H1 (cell line): ENCODE measurements at regions not wholly inside any gene's neighbourhood (a gene's known extent, or its start where the extent isn't known, plus 50 kb on each side); places are given as distances from the start of the nearest gene placed in this dataset.

Experiments used
- CTCF ChIA-PET: fragments of 300-600 bp; sonication (Branson Sonifier 250); formaldehyde crosslinking; loops from one replicate; lab custom pipeline; 2021; ENCODE audit not compliant: partially characterized antibody; lab: Charles Lee
- POLR2A ChIA-PET: fragments of 300-600 bp; sonication (Branson Sonifier 250); formaldehyde crosslinking; loops from one replicate; lab custom pipeline; 2021; ENCODE audit warnings: inconsistent platforms; ENCODE audit not compliant: partially characterized antibody; lab: Charles Lee
- DNase-seq, 2 experiments: peaks; one replicate each; pipeline versions ENCODE4 v3.0.0 to v3.0.0-alpha.2; 2010 to 2022; ENCODE audit warnings: low spot score in 2 of 2, low read depth in 1 of 2, mixed read lengths in 1 of 2
- FAIRE-seq: peaks from 2 replicates; lab custom pipeline; 2011; peaks lifted over from hg19 to GRCh38; lab: Jason Lieb, UNC
- H2AFZ ChIP-seq: 2 replicates; pipeline ENCODE4 v1.8.1; 2012; ENCODE audit warnings: low read length, inconsistent platforms
- H2AK5ac ChIP-seq: 2 replicates; pipeline ENCODE4 v1.6.1; 2013; ENCODE audit warnings: low read depth, low read length
- H2BK120ac ChIP-seq: replicated peaks from 2 replicates; pipeline ENCODE3; 2013; ENCODE audit warnings: low read depth, low read length, inconsistent platforms
- H2BK12ac ChIP-seq: 2 replicates; pipeline ENCODE4 v1.6.1; 2013; ENCODE audit warnings: low read depth, low read length
- H2BK15ac ChIP-seq: 2 replicates; pipeline ENCODE4 v1.6.1; 2013; ENCODE audit warnings: low read length
- H2BK20ac ChIP-seq: 2 replicates; pipeline ENCODE4 v1.6.1; 2013; ENCODE audit warnings: low read length
- H2BK5ac ChIP-seq: 2 replicates; pipeline ENCODE4 v1.6.1; 2013; ENCODE audit warnings: low read depth, low read length
- H3K14ac ChIP-seq: 2 replicates; pipeline ENCODE4 v1.6.1; 2013; ENCODE audit warnings: inconsistent platforms; ENCODE audit not compliant: insufficient read length
- H3K18ac ChIP-seq: 2 replicates; pipeline ENCODE4 v1.6.1; 2013; ENCODE audit warnings: low read length; ENCODE audit errors: extremely low read depth
- H3K23ac ChIP-seq: 2 replicates; pipeline ENCODE4 v1.6.1; 2013; ENCODE audit warnings: inconsistent platforms; ENCODE audit not compliant: insufficient read length
- H3K23me2 ChIP-seq: 2 replicates; pipeline ENCODE4 v1.6.1; 2013; ENCODE audit warnings: low read depth, low read length
- H3K27ac ChIP-seq: 2 replicates; pipeline ENCODE4 v1.6.1; 2011; ENCODE audit warnings: low read depth, low read length, inconsistent platforms
- H3K27me3 ChIP-seq, 4 experiments: replicated peaks in 1 of 4; 1 replicate in 1 of 4; 2 replicates in 3 of 4; pipeline versions ENCODE4 v1.6.1 to v1.8.1; 2011 to 2013; ENCODE audit warnings: low read length in 3 of 4, mild to moderate bottlenecking in 3 of 4, inconsistent platforms in 2 of 4, mixed read lengths in 2 of 4, moderate library complexity in 1 of 4; ENCODE audit not compliant: control insufficient read depth in 3 of 4, insufficient read depth in 3 of 4; ENCODE audit errors: extremely low read depth in 1 of 4
- H3K36me3 ChIP-seq, 4 experiments: 2 replicates each; pipeline versions ENCODE4 v1.6.1 to v1.8.1; 2011 to 2013; ENCODE audit warnings: mild to moderate bottlenecking in 4 of 4, low read length in 3 of 4, moderate library complexity in 2 of 4, control low read depth in 1 of 4, inconsistent platforms in 1 of 4; ENCODE audit not compliant: insufficient read depth in 4 of 4, control insufficient read depth in 2 of 4
- H3K4ac ChIP-seq: replicated peaks from 2 replicates; pipeline ENCODE3; 2013; ENCODE audit warnings: low read length, low read depth, mixed read lengths, inconsistent platforms; ENCODE audit not compliant: insufficient read length
- H3K4me1 ChIP-seq, 4 experiments: replicated peaks in 1 of 4; 1 replicate in 1 of 4; 2 replicates in 3 of 4; pipeline versions ENCODE4 v1.6.1 to v1.8.1; 2011 to 2013; ENCODE audit warnings: low read length in 3 of 4, inconsistent platforms in 2 of 4, mixed read lengths in 1 of 4; ENCODE audit not compliant: insufficient read depth in 4 of 4, control insufficient read depth in 3 of 4
- H3K4me2 ChIP-seq, 2 experiments: 2 replicates each; pipeline versions ENCODE4 v1.6.1 to v1.8.1; 2011 to 2013; ENCODE audit warnings: low read depth in 2 of 2, low read length in 2 of 2, control low read depth in 1 of 2, inconsistent platforms in 1 of 2, mild to moderate bottlenecking in 1 of 2; ENCODE audit not compliant: insufficient read depth in 1 of 2
- H3K4me3 ChIP-seq, 4 experiments: fragments of 200-600, 300-600 bp in 1 of 4; sonication (generic), shearing (Covaris generic), sonication (Bioruptor Twin) in 1 of 4; 2 replicates each; pipeline versions ENCODE4 v1.5.1 to v1.8.1; 2011 to 2016; ENCODE audit warnings: low read length in 4 of 4, low read depth in 3 of 4, control low read depth in 2 of 4, inconsistent platforms in 2 of 4, mild to moderate bottlenecking in 2 of 4, mixed read lengths in 1 of 4, moderate library complexity in 1 of 4; ENCODE audit not compliant: insufficient read depth in 2 of 4; ENCODE audit errors: extremely low read depth in 1 of 4
- H3K56ac ChIP-seq: replicated peaks from 2 replicates; pipeline ENCODE3; 2013; ENCODE audit warnings: low read depth, mild to moderate bottlenecking, mixed read lengths, low read length, inconsistent platforms; ENCODE audit not compliant: insufficient read length
- H3K79me1 ChIP-seq: 2 replicates; pipeline ENCODE4 v1.6.1; 2013; ENCODE audit warnings: low read depth, low read length, control low read depth
- H3K79me2 ChIP-seq, 2 experiments: 2 replicates each; pipeline versions ENCODE4 v1.6.1 to v1.8.1; 2012 to 2013; ENCODE audit warnings: low read length in 2 of 2, mild to moderate bottlenecking in 2 of 2, inconsistent platforms in 1 of 2; ENCODE audit not compliant: insufficient read depth in 2 of 2, control insufficient read depth in 1 of 2
- H3K9ac ChIP-seq, 4 experiments: replicated peaks in 1 of 4; 1 replicate in 1 of 4; 2 replicates in 3 of 4; pipeline versions ENCODE4 v1.6.1 to v1.8.1; 2011 to 2013; ENCODE audit warnings: low read depth in 3 of 4, low read length in 3 of 4, control low read depth in 2 of 4, mild to moderate bottlenecking in 2 of 4, moderate library complexity in 2 of 4, inconsistent platforms in 1 of 4; ENCODE audit errors: extremely low read depth in 1 of 4
- H3K9me3 ChIP-seq, 2 experiments: 2 replicates each; pipeline versions ENCODE4 v1.6.1 to v1.8.1; 2012 to 2013; ENCODE audit warnings: mild to moderate bottlenecking in 2 of 2, moderate library complexity in 2 of 2, control low read depth in 1 of 2, inconsistent platforms in 1 of 2, low read depth in 1 of 2, low read length in 1 of 2, mixed read lengths in 1 of 2; ENCODE audit not compliant: insufficient read depth in 2 of 2
- H4K20me1 ChIP-seq, 2 experiments: replicated peaks in 1 of 2; 2 replicates each; pipeline versions ENCODE3 to v1.8.1; 2011 to 2013; ENCODE audit warnings: inconsistent platforms in 2 of 2, low read length in 2 of 2, mild to moderate bottlenecking in 1 of 2; ENCODE audit not compliant: insufficient read depth in 2 of 2, control insufficient read depth in 1 of 2
- H4K5ac ChIP-seq: 2 replicates; pipeline ENCODE4 v1.6.1; 2013; ENCODE audit warnings: low read length, low read depth, mixed read lengths, inconsistent platforms; ENCODE audit not compliant: insufficient read length
- H4K8ac ChIP-seq: 2 replicates; pipeline ENCODE4 v1.8.0; 2013; ENCODE audit warnings: mild to moderate bottlenecking, moderate library complexity, low read length, inconsistent platforms; ENCODE audit not compliant: insufficient read depth; ENCODE audit errors: extremely low read depth
- H4K91ac ChIP-seq: replicated peaks from 2 replicates; pipeline ENCODE3; 2013; ENCODE audit warnings: low read length, mixed read lengths, inconsistent platforms; ENCODE audit not compliant: insufficient read length
- CHD1 ChIP-seq: IDR thresholded peaks from 2 replicates; pipeline ENCODE4 v1.6.1; 2012; ENCODE audit warnings: low read depth, low read length, improper control_type of control experiment
- GABPA ChIP-seq: IDR thresholded peaks from 2 replicates; pipeline ENCODE4 v1.6.1; 2011; ENCODE audit warnings: mild to moderate bottlenecking, low read length, moderate library complexity, borderline replicate concordance; ENCODE audit not compliant: insufficient read depth
- SIN3A ChIP-seq, 2 experiments: IDR thresholded peaks in 1 of 2; conservative IDR thresholded peaks in 1 of 2; 2 replicates each; pipeline ENCODE4 v1.6.1; 2011 to 2012; ENCODE audit warnings: low read length in 2 of 2, improper control_type of control experiment in 1 of 2, low read depth in 1 of 2, mild to moderate bottlenecking in 1 of 2
- TCF12 ChIP-seq: IDR thresholded peaks from 2 replicates; pipeline ENCODE4 v1.6.1; 2011; ENCODE audit warnings: low read depth, mild to moderate bottlenecking, low read length
- WGBS, 2 experiments: shearing (Covaris generic) in 1 of 2; methylation state at CpG; one replicate each; pipeline versions ENCODE4 v1.1.6 to v1.1.7; 2013 to 2015; ENCODE audit warnings: low lambda C conversion rate in 2 of 2, mixed read lengths in 2 of 2, inconsistent platforms in 1 of 2, low coverage in 1 of 2, missing lambda C conversion rate in 1 of 2; ENCODE audit not compliant: insufficient replicate concordance in 2 of 2, insufficient coverage in 1 of 2, insufficient read length in 1 of 2; ENCODE audit errors: extremely low coverage in 1 of 2, missing lambda C conversion rate in 1 of 2; 5-methylcytosine and 5-hydroxymethylcytosine counted together

GRCh38 chr2:196565106-196565765 is 74.3 kb upstream of the CCDC150 start:
- 100% methylated on average over 1 of the region's 1 CpG; no CpG with 5 or more reads in 1 of the 2 experiments for WGBS, 2 experiments
- H3K9ac ChIP-seq: no peak overlapping the region
- no peak overlapping the region for H3K56ac ChIP-seq
- H2BK15ac ChIP-seq: no peak overlapping the region
- H3K27me3 ChIP-seq: no peaks in the 10 kb centered on the region
- H2AFZ ChIP-seq: no peak overlapping the region
- H3K4me2 ChIP-seq: no peak overlapping the region
- TF ChIP-seq SIN3A (conservative IDR thresholded peaks at IDR 0.05 in 1 of 2, IDR thresholded peaks at IDR 0.05 in 1 of 2; ENCODE audit: low read depth in 1 of 2, low read length in 2 of 2): no peak
- TF ChIP-seq GABPA: no peak
- TF ChIP-seq TCF12: no peak
- no peak for TF ChIP-seq CHD1
- TF ChIP-seq, all 59 proteins: peak for 0
- ChIA-PET CTCF (interaction anchor here (1.0 kb wide), 1 partner anchor 24 kb away, joined by 3 read pairs; no protein-coding TSS in a partner anchor), POLR2A (interaction anchor here (1.3 kb wide), 1 partner anchor 10 kb away, joined by 3 read pairs; no protein-coding TSS in a partner anchor)
- no peaks in the 10 kb centered on the region for H3K79me2 ChIP-seq
- no peaks in the 10 kb centered on the region for H3K4me1 ChIP-seq
- no peak overlapping the region for H3K27ac ChIP-seq
- no peak overlapping the region for H3K23ac ChIP-seq
- peaks cover 7 to 10% of the 10 kb centered on the region in 2 experiments; a peak in 2 of 4 replicates for H3K9me3 ChIP-seq
- H3K4me3 ChIP-seq: no peak overlapping the region
- no peak overlapping the region for H3K4ac ChIP-seq
- DNase-seq (no peak), FAIRE-seq (no peak)
- H4K91ac ChIP-seq: no peak overlapping the region
- H2AK5ac ChIP-seq: no peak overlapping the region
- no peaks in the 10 kb centered on the region for H3K36me3 ChIP-seq
- no peaks in the 10 kb centered on the region for H4K20me1 ChIP-seq
- no peak overlapping the region for H4K5ac ChIP-seq
- no peak overlapping the region for H4K8ac ChIP-seq
- no peak overlapping the region for H3K14ac ChIP-seq
- no peak overlapping the region for H2BK5ac ChIP-seq
- H3K79me1 ChIP-seq: no peaks in the 10 kb centered on the region
- no peaks in the 10 kb centered on the region for H3K23me2 ChIP-seq
- no peak overlapping the region for H2BK12ac ChIP-seq
- H3K18ac ChIP-seq: no peak overlapping the region
- H2BK20ac ChIP-seq: no peak overlapping the region
- H2BK120ac ChIP-seq: no peak overlapping the region
